ENCODE measurements at regions not wholly inside any gene's neighbourhood (a gene's known extent, or its start where the extent isn't known, plus 50 kb on each side); places are given as distances from the start of the nearest gene placed in this dataset.

DNA sequence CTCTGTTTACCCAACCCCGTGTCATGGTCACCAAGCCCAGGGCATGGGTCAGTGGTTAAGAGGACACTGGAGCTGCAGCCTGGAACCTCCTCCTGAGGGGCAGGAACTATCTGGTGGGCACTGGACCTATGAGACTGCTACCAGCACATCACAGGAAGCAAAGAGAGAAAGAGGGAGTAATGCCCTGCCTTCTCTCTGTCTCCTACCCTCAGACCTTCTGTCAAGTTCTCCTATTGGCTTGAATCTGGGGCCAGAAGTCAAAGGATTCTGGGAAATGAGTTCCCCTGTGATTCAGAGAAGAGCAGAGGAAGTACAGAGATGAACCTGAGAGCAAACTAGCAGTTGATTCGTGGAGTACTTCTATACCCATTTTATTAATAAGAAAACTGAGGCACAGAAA, 123.0 kb upstream of the GNAO1 start:
- Histone ChIP-seq H3K9me2 (replicated peaks; ENCODE audit: control insufficient read depth, low read length) (no peaks in the 10 kb centered on the region), H3K27ac (ENCODE audit: low read depth, low read length) (no peak overlapping the region), H3K79me2 (ENCODE audit: control insufficient read depth, low read length) (no peaks in the 10 kb centered on the region), H3F3A (ENCODE audit: control insufficient read depth, insufficient read depth) (no peaks in the 10 kb centered on the region), H3K4me3 (ENCODE audit: low read length) (no peak overlapping the region), H3K4me2 (ENCODE audit: low read length) (no peak overlapping the region), H3K9me3 (ENCODE audit: control insufficient read depth, insufficient read depth, low read length) (no peaks in the 10 kb centered on the region), H4K20me1 (ENCODE audit: control insufficient read depth, insufficient read depth, low read depth, low read length) (no peaks in the 10 kb centered on the region), H3K4me1 (ENCODE audit: control insufficient read depth, low read length) (no peaks in the 10 kb centered on the region), H3K36me3 (ENCODE audit: control insufficient read depth, low read length) (no peaks in the 10 kb centered on the region), H3K27me3 (ENCODE audit: control insufficient read depth, low read length) (no peaks in the 10 kb centered on the region; the same call in 1 of the 2 replicates)
- TF ChIP-seq, protein P1, sequence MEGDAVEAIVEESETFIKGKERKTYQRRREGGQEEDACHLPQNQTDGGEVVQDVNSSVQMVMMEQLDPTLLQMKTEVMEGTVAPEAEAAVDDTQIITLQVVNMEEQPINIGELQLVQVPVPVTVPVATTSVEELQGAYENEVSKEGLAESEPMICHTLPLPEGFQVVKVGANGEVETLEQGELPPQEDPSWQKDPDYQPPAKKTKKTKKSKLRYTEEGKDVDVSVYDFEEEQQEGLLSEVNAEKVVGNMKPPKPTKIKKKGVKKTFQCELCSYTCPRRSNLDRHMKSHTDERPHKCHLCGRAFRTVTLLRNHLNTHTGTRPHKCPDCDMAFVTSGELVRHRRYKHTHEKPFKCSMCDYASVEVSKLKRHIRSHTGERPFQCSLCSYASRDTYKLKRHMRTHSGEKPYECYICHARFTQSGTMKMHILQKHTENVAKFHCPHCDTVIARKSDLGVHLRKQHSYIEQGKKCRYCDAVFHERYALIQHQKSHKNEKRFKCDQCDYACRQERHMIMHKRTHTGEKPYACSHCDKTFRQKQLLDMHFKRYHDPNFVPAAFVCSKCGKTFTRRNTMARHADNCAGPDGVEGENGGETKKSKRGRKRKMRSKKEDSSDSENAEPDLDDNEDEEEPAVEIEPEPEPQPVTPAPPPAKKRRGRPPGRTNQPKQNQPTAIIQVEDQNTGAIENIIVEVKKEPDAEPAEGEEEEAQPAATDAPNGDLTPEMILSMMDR (IDR thresholded peaks at IDR 0.05; ENCODE audit: low read depth, low read length, poor library complexity, severe bottlenecking), result no peak
- no peak for TF ChIP-seq EZH2phosphoT487 (IDR thresholded peaks at IDR 0.05; ENCODE audit: borderline replicate concordance, low read length)

DNA sequence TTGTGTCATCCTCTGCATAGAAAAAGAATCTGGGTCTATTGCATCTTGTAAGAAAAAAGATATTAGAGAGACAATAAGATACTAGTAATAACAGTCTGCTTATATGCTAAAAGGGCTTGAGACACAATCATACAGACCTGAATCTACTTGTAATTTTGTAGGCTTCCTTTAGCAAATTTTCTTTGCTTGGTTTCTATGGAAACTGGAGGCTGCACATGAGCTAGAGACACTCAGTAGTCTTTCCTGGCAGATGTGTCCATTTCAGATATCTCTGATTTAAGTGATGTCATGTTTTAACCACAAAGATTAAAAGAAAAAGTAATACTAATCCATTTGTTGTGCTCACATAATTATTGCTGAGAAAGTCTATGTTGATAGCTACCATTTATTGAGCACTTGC, 123.9 kb upstream of the GNAO1 start:
- Histone ChIP-seq H4K20me1 (ENCODE audit: control insufficient read depth, insufficient read depth, low read depth, low read length) (no peaks in the 10 kb centered on the region), H3K4me2 (ENCODE audit: low read length) (no peak overlapping the region), H3K36me3 (ENCODE audit: control insufficient read depth, low read length) (no peaks in the 10 kb centered on the region), H3K9me3 (ENCODE audit: control insufficient read depth, insufficient read depth, low read length) (no peaks in the 10 kb centered on the region), H3K9me2 (replicated peaks; ENCODE audit: control insufficient read depth, low read length) (no peaks in the 10 kb centered on the region), H3K27me3 (ENCODE audit: control insufficient read depth, low read length) (no peaks in the 10 kb centered on the region; the same call in 1 of the 2 replicates), H3K27ac (ENCODE audit: low read depth, low read length) (no peak overlapping the region), H3K4me1 (ENCODE audit: control insufficient read depth, low read length) (no peaks in the 10 kb centered on the region), H3K4me3 (ENCODE audit: low read length) (no peak overlapping the region), H3F3A (ENCODE audit: control insufficient read depth, insufficient read depth) (no peaks in the 10 kb centered on the region), H3K79me2 (ENCODE audit: control insufficient read depth, low read length) (no peaks in the 10 kb centered on the region)
- no peak for TF ChIP-seq EZH2phosphoT487 (IDR thresholded peaks at IDR 0.05; ENCODE audit: borderline replicate concordance, low read length)
- TF ChIP-seq, protein P1 (IDR thresholded peaks at IDR 0.05; ENCODE audit: low read depth, low read length, poor library complexity, severe bottlenecking), result no peak

DNA sequence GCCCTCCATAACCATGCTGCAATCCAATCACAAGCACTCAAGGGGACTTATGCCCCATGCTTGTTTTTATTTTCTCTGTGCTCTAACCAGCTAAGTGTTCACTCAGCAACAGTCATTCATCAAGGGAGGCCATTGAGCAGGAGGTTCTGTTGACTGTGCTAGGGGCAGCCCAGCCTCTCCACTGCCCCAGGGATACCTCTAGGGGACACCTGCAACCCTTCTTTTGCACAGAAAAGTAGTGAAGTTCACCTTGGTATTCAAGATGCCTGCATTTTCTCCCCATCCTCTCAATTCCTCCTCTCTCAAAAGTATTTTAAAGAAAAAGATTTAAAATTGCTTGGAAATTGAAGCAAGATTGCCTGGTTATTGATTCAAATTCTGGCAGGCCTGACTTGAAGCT, 124.7 kb upstream of the GNAO1 start:
- H3K27ac ChIP-seq (ENCODE audit: low read depth, low read length), result no peak overlapping the region
- no peaks in the 10 kb centered on the region for H3K36me3 ChIP-seq (ENCODE audit: control insufficient read depth, low read length)
- H3K4me3 ChIP-seq (ENCODE audit: low read length), result no peak overlapping the region
- TF ChIP-seq, protein P1 (IDR thresholded peaks at IDR 0.05; ENCODE audit: low read depth, low read length, poor library complexity, severe bottlenecking), result no peak
- no peak for TF ChIP-seq EZH2phosphoT487 (IDR thresholded peaks at IDR 0.05; ENCODE audit: borderline replicate concordance, low read length)
- H4K20me1 ChIP-seq (ENCODE audit: control insufficient read depth, insufficient read depth, low read depth, low read length), result no peaks in the 10 kb centered on the region
- H3K27me3 ChIP-seq (ENCODE audit: control insufficient read depth, low read length), result no peaks in the 10 kb centered on the region; the same call in 1 of the 2 replicates
- no peaks in the 10 kb centered on the region for H3K79me2 ChIP-seq (ENCODE audit: control insufficient read depth, low read length)
- no peaks in the 10 kb centered on the region for H3F3A ChIP-seq (ENCODE audit: control insufficient read depth, insufficient read depth)
- H3K4me2 ChIP-seq (ENCODE audit: low read length), result no peak overlapping the region
- no peaks in the 10 kb centered on the region for H3K4me1 ChIP-seq (ENCODE audit: control insufficient read depth, low read length)
- H3K9me3 ChIP-seq (ENCODE audit: control insufficient read depth, insufficient read depth, low read length), result no peaks in the 10 kb centered on the region
- no peaks in the 10 kb centered on the region for H3K9me2 ChIP-seq (replicated peaks; ENCODE audit: control insufficient read depth, low read length)

DNA sequence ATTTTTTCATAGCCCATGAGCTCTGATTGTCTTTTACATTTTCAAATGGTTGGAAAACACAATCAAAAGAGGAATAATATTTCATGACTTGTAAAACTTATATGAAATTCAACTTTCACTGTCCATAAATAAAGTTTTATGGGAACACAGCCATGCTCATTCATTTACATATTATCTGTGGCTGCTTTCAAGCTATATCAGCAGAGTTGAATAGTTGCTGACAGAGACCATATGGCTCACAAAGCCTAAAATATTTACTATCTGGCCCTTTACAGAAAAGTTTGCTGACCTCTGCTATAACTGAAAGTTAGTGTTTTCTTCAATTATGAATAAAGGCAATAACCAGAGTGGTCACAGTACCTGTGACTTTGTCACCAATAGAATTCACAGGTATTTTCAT, 128.2 kb upstream of the GNAO1 start:
- Histone ChIP-seq H3K79me2 (ENCODE audit: control insufficient read depth, low read length) (no peaks in the 10 kb centered on the region), H3F3A (ENCODE audit: control insufficient read depth, insufficient read depth) (no peaks in the 10 kb centered on the region), H3K9me2 (replicated peaks; ENCODE audit: control insufficient read depth, low read length) (no peaks in the 10 kb centered on the region), H3K27me3 (ENCODE audit: control insufficient read depth, low read length) (no peaks in the 10 kb centered on the region), H3K4me1 (ENCODE audit: control insufficient read depth, low read length) (no peaks in the 10 kb centered on the region), H3K4me2 (ENCODE audit: low read length) (no peak overlapping the region), H3K27ac (ENCODE audit: low read depth, low read length) (no peak overlapping the region), H4K20me1 (ENCODE audit: control insufficient read depth, insufficient read depth, low read depth, low read length) (no peaks in the 10 kb centered on the region), H3K4me3 (ENCODE audit: low read length) (no peak overlapping the region), H3K36me3 (ENCODE audit: control insufficient read depth, low read length) (no peaks in the 10 kb centered on the region), H3K9me3 (ENCODE audit: control insufficient read depth, insufficient read depth, low read length) (no peaks in the 10 kb centered on the region)
- TF ChIP-seq, protein P1 (IDR thresholded peaks at IDR 0.05; ENCODE audit: low read depth, low read length, poor library complexity, severe bottlenecking), result no peak
- no peak for TF ChIP-seq EZH2phosphoT487 (IDR thresholded peaks at IDR 0.05; ENCODE audit: borderline replicate concordance, low read length)
